ENCODE measurements at regions not wholly inside any gene's neighbourhood (a gene's known extent, or its start where the extent isn't known, plus 50 kb on each side); places are given as distances from the start of the nearest gene placed in this dataset.

- DNase-seq (ENCODE audit: extremely low read depth in 1 of 4, low spot score in 3 of 4) (no peak), ATAC-seq (no peak), FAIRE-seq (no peak)
- Histone ChIP-seq H3K36me3 (ENCODE audit: control insufficient read depth, insufficient read depth, low read length) (no peaks in the 10 kb centered on the region), H3K27me3 (ENCODE audit: control insufficient read depth in 2 of 2, insufficient read depth in 2 of 2, low read length in 2 of 2) (peaks cover 2 to 13% of the 10 kb centered on the region in 2 experiments; a peak in 3 of 5 replicates), H3K9me1 (ENCODE audit: control insufficient read depth, insufficient read depth, low read length) (no peaks in the 10 kb centered on the region), H3K9ac (ENCODE audit: insufficient read depth in 1 of 2, low read depth in 2 of 2, low read length in 2 of 2) (no peak overlapping the region), H3K9me3 (replicated peaks; ENCODE audit: control insufficient read depth, insufficient read depth, low read depth, low read length) (no peaks in the 10 kb centered on the region), H3K4me2 (ENCODE audit: insufficient read depth, low read length) (no peak overlapping the region), H3K4me1 (replicated peaks in 1 of 2; ENCODE audit: control insufficient read depth in 2 of 2, insufficient read depth in 2 of 2, low read length in 2 of 2) (peaks cover 0 to 11% of the 10 kb centered on the region in 2 experiments; a peak in 3 of 5 replicates), H3K79me2 (ENCODE audit: control insufficient read depth, insufficient read depth, low read length) (no peaks in the 10 kb centered on the region), H3K27ac (ENCODE audit: extremely low read depth, low read depth, low read length) (no peak overlapping the region), H2AFZ (ENCODE audit: low read depth, low read length) (no peak overlapping the region), H4K20me1 (replicated peaks; ENCODE audit: control insufficient read depth, insufficient read depth, low read length) (no peaks in the 10 kb centered on the region), H3K4me3 (no peak overlapping the region)
- TF ChIP-seq ZNF41 (CRISPR knock-in tag; conservative IDR thresholded peaks at IDR 0.05): no peak
- no peak for TF ChIP-seq UBTF (IDR thresholded peaks at IDR 0.05; ENCODE audit: borderline replicate concordance in 1 of 2, low read depth in 2 of 2, low read length in 2 of 2)
- TF ChIP-seq OTX1 (CRISPR knock-in tag; IDR thresholded peaks at IDR 0.05): no peak
- no peak for TF ChIP-seq ZNF3 (CRISPR knock-in tag; IDR thresholded peaks at IDR 0.05)
- TF ChIP-seq HMGXB4 (CRISPR knock-in tag; IDR thresholded peaks at IDR 0.05): no peak
- TF ChIP-seq NFE2 (IDR thresholded peaks at IDR 0.05; ENCODE audit: low read depth): no peak
- TF ChIP-seq NCOA6 (IDR thresholded peaks at IDR 0.05): no peak
- TF ChIP-seq CREBBP (IDR thresholded peaks at IDR 0.05; ENCODE audit: low read depth, low read length): no peak
- TF ChIP-seq ZNF347 (CRISPR knock-in tag; IDR thresholded peaks at IDR 0.05; ENCODE audit: low read depth): no peak
- no peak for TF ChIP-seq ZBTB5 (IDR thresholded peaks at IDR 0.05)
- no peak for TF ChIP-seq PCBP2 (IDR thresholded peaks at IDR 0.05; ENCODE audit: low read depth, low read length, poor library complexity, severe bottlenecking)
- TF ChIP-seq TCF7 (IDR thresholded peaks at IDR 0.05; ENCODE audit: borderline replicate concordance): no peak
- no peak for TF ChIP-seq NFYB (IDR thresholded peaks at IDR 0.05; ENCODE audit: extremely low read depth, insufficient read length)
- BruUV-seq (replicated peaks): no TSS peak
- ChIA-PET CTCF (ENCODE audit: low intra/inter-chr PET ratio) (no interaction called here), POLR2A (interaction anchor here (0.7 kb wide), 1 partner anchor 31 kb away, joined by 3 read pairs; no protein-coding TSS in a partner anchor)
- intact Hi-C loops (cut with micrococcal nuclease): no loop called here
- WGBS (ENCODE audit: insufficient coverage, low coverage, missing lambda C conversion rate): 2% methylated on average over 4 of the region's 4 CpGs
- in situ Hi-C loops (cut with MboI): no loop called here
Measured at GRCh38 chr6:4270001-4270400, 134.6 kb upstream of the ECI2 start.

Measured in K562 (cell line).